Lower leg skin (tissue), 4 donors: ENCODE measurements at regions not wholly inside any gene's neighbourhood (a gene's known extent, or its start where the extent isn't known, plus 50 kb on each side); places are given as distances from the start of the nearest gene placed in this dataset.

Experiments used
- DNase-seq, 2 donors: peaks; one replicate each; pipeline ENCODE4 v3.0.0-alpha.2; 2019; ENCODE audit warnings: low spot score in 2 of 2
- H3K4me3 ChIP-seq: fragments of 200-600 bp; sonication (generic); 2 replicates; pipeline ENCODE4 v1.5.1; 2017; ENCODE audit warnings: mild to moderate bottlenecking, low read depth; ENCODE audit not compliant: poor library complexity, severe bottlenecking
- POLR2A ChIP-seq, 2 donors: fragments of 450-650 bp; IDR thresholded peaks; one replicate each; pipeline ENCODE4 v1.6.1; 2016 to 2017; ENCODE audit warnings: antibody characterized with exemption in 2 of 2, mild to moderate bottlenecking in 1 of 2, moderate library complexity in 1 of 2
- WGBS, 2 donors: methylation state at CpG; one replicate each; pipeline ENCODE4 v1.1.5; 2018; 5-methylcytosine and 5-hydroxymethylcytosine counted together
- intact Hi-C: fragments of 100-400 bp; cut with DNase I; formaldehyde crosslinking; loops from one replicate; pipeline ENCODE4 v1.15.0; 2023; ENCODE audit warnings: low total_unique reads
- TF ChIP-seq, protein P1 (sequence below), 3 donors: fragments of 450-650 bp; IDR thresholded peaks; one replicate each; pipeline ENCODE4 v1.5.1; 2016; ENCODE audit warnings: antibody characterized with exemption in 3 of 3, mild to moderate bottlenecking in 3 of 3, moderate library complexity in 2 of 3

DNA sequence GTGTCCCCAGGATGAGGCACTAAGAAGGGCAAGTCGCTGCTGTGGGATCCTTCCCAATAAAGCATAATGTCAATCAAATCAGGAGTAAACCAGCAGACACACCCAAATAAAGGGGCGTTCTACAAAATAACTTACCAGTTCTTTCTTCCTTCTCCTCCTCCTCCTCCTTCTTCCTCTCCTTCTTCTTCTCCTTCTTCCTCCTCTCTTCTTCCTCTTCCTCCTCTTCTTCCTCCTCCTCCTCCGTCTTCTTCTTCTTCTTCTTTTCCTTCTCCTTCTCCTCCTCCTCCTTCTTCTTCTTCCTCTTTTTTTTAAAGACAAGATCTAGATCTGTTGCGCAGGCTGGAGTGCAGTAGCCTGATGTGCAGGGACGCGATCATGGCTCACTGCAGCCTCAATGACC is 225.8 kb downstream of the UQCRFS1 start:
- intact Hi-C loops: no loop called here
- WGBS, 2 donors: 77 to 80% methylated on average over 6 of the region's 6 CpGs
- no peak for TF ChIP-seq POLR2A (IDR thresholded peaks at IDR 0.05)
- TF ChIP-seq, protein P1, sequence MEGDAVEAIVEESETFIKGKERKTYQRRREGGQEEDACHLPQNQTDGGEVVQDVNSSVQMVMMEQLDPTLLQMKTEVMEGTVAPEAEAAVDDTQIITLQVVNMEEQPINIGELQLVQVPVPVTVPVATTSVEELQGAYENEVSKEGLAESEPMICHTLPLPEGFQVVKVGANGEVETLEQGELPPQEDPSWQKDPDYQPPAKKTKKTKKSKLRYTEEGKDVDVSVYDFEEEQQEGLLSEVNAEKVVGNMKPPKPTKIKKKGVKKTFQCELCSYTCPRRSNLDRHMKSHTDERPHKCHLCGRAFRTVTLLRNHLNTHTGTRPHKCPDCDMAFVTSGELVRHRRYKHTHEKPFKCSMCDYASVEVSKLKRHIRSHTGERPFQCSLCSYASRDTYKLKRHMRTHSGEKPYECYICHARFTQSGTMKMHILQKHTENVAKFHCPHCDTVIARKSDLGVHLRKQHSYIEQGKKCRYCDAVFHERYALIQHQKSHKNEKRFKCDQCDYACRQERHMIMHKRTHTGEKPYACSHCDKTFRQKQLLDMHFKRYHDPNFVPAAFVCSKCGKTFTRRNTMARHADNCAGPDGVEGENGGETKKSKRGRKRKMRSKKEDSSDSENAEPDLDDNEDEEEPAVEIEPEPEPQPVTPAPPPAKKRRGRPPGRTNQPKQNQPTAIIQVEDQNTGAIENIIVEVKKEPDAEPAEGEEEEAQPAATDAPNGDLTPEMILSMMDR (IDR thresholded peaks at IDR 0.05): no peak

DNA sequence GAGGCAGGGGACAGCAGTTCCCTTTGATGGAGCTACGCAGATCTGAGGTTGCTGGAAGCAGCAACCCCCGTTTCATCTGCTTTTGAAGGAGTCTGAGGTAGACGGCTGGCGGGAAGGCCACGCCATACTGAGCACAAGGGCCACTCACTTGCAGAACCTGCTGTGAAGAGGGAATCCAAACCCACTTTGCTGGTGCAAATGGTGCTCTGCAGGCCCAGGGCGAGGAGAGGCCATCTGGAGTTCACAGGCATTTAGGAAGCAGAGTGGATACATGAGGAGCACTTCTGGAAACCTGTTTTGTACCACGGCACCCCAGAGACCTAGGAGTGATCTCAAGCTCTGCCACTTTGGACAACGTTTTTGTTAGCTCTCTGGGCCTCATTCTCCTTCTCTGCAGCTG is 227.8 kb downstream of the UQCRFS1 start:
- no peak overlapping the region for H3K4me3 ChIP-seq
- TF ChIP-seq, protein P1 (IDR thresholded peaks at IDR 0.05): no peak
- no peak for TF ChIP-seq POLR2A (IDR thresholded peaks at IDR 0.05)
- 72 to 76% methylated on average over 8 of the region's 8 CpGs for WGBS, 2 donors
- DNase-seq: no peak
- intact Hi-C loops: no loop called here

More for the DNA sequence above, 225.8 kb downstream of the UQCRFS1 start:
- DNase-seq: no peak
- H3K4me3 ChIP-seq: no peak overlapping the region

DNA sequence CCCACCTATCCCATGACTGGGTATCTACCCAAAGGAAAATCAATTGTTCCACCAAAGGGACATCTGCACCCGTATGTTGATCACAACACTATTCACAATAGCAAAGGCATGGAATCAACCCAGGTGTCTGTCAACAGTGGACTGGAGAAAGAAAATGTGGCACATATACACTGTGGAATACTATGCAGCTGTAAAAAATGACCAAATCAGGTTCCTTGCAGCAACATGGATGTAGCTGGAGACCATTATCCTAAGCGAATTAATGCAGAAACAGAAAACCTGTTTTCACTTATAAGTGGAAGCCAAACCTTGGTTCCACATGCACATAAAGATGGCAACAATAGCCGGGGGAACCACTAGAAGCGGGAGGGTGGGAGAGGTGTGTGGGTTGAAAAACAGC is 228.6 kb downstream of the UQCRFS1 start:
- TF ChIP-seq, protein P1 (IDR thresholded peaks at IDR 0.05): no peak
- no peak for TF ChIP-seq POLR2A (IDR thresholded peaks at IDR 0.05)
- no peak for DNase-seq
- WGBS, 2 donors: 88 to 89% methylated on average over 4 of the region's 4 CpGs
- H3K4me3 ChIP-seq: no peak overlapping the region
- intact Hi-C loops: no loop called here

DNA sequence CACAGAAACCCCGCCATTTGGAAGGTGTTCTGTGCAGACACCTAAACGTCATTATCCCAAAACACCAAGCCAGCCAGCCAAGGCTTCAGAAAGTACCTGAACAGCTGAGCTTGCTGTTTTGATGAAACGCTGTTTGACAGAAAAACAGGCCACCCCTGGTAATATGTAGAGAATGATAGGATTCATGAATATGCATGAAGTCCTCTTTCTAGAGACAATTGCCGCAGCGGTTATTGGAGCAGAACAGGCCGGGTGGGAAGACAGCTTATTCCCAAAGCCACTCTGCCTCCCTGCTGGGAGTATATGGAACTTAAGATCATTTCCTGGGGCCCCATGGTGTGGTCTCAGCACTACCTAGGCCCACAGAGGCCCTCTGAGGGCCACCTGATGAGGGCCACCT is 229.5 kb downstream of the UQCRFS1 start:
- intact Hi-C loops: no loop called here
- WGBS, 2 donors: 82 to 83% methylated on average over 6 of the region's 6 CpGs
- TF ChIP-seq, protein P1 (IDR thresholded peaks at IDR 0.05): no peak
- no peak for TF ChIP-seq POLR2A (IDR thresholded peaks at IDR 0.05)
- no peak overlapping the region for H3K4me3 ChIP-seq
- DNase-seq: no peak

DNA sequence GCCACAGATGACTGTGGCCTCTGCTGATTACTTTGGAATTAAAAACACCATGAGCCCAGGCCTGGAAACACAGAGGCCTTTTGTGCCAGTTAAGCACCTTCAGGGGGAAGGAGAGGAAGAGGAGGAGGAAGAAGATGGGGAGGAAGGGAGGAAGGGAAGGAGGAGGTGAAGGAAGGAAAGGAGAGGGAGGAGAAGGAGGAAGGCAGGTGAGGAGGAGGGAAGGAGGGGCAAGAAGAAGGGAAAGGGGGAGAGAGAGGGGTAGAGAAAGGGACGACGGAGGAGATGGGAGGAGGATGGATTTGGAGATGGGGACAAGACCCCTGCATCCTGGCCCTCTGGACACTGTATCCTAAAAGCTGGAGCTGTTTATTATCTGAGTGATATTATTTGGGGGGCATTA is 231.0 kb downstream of the UQCRFS1 start:
- H3K4me3 ChIP-seq: no peak overlapping the region
- TF ChIP-seq, protein P1 (IDR thresholded peaks at IDR 0.05): no peak
- TF ChIP-seq POLR2A (IDR thresholded peaks at IDR 0.05): no peak
- DNase-seq: no peak
- 72 to 86% methylated on average over 2 of the region's 2 CpGs for WGBS, 2 donors
- intact Hi-C loops: no loop called here

DNA sequence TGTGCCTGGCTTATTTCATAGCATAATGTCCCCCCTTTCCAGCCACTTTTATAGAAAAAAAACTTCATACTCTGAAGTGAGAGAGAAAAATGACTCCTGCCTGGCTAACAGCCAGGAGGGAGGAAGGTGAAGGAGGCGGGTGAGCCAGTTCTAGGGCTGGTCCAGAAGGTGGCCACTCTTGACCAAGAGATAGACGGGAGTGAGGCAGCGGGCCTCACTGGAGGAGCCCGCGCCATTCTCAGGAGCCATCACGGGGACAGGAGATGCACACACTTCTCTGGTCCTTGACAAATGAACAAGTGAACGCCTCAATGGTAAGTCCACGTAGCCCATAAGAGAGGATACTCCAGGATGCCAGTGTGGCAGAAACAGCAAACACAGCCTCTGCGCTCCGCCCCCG is 231.4 kb downstream of the UQCRFS1 start:
- WGBS, 2 donors: 83 to 85% methylated on average over 11 of the region's 11 CpGs
- TF ChIP-seq, protein P1 (IDR thresholded peaks at IDR 0.05): no peak
- no peak for TF ChIP-seq POLR2A (IDR thresholded peaks at IDR 0.05)
- intact Hi-C loops: no loop called here

More for the DNA sequence above, 231.4 kb downstream of the UQCRFS1 start:
- no peak overlapping the region for H3K4me3 ChIP-seq
- no peak for DNase-seq
